ENCODE measurements at regions not wholly inside any gene's neighbourhood (a gene's known extent, or its start where the extent isn't known, plus 50 kb on each side); places are given as distances from the start of the nearest gene placed in this dataset.

DNA sequence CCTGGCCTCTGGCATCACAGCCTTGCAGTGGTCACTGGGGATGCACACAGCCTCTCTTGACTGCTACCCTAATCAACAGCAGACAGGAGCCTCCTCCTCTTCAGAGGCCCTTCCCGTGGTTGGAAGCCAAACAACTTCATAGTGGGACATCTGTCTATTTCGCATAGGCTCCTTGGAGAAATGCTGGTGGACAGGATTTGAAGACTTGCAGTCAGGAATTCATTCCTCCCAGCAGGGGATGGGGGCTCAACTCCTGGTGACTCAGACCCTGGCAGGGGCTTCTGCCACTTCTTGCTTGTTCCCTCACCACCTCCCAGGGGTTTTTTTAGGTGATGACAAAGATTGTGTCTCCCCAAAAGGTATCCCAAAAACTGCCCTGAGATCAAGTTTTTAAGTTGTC lies 191.7 kb upstream of the CAMK1G start:
- TF ChIP-seq ZNF274 (IDR thresholded peaks at IDR 0.05; ENCODE audit: low read depth, low read length), result no peak
- H3K4me3 ChIP-seq (ENCODE audit: low read length), result no peak overlapping the region

DNA sequence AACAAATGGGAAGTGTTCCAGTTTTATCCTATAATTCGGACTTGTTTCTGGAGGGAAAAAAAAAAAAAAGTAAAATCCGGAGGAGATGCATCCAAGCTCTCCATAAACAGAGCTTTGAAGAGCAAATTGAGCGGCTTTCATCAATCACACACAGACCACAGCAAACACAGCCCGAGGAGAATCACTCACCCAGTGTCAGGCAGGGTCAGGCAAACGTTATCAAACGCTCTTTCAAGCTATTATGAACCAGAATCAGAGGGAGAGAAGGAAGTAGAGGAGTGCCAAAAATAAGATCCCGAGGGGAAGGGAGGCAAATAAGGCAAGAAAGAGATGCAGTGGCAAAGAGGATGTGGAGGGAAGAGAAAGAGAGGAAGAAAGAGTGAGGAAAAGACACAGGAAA lies 188.3 kb upstream of the CAMK1G start:
- TF ChIP-seq ZNF274 (IDR thresholded peaks at IDR 0.05; ENCODE audit: low read depth, low read length), result no peak
- H3K4me3 ChIP-seq (ENCODE audit: low read length), result no peak overlapping the region

DNA sequence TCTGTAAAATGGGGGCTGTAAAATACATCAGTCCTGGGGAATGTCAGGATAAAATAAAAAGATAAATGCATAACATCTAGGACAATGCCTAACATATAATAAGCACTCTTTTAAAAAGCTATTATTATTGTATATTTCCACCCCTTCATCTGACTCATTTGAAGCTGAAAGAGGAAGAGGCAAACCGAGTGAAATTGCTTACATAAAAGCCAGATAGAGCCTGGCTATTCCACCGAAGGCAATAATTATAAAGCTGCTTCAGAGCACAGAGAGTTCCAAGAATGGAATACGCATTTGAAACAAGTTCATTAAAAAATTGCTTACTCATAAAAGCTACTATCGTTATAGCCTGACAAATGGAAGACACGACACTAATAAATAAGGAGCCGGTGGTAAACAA lies 186.1 kb upstream of the CAMK1G start:
- no peak for TF ChIP-seq ZNF274 (IDR thresholded peaks at IDR 0.05; ENCODE audit: low read depth, low read length)
- no peak overlapping the region for H3K4me3 ChIP-seq (ENCODE audit: low read length)

DNA sequence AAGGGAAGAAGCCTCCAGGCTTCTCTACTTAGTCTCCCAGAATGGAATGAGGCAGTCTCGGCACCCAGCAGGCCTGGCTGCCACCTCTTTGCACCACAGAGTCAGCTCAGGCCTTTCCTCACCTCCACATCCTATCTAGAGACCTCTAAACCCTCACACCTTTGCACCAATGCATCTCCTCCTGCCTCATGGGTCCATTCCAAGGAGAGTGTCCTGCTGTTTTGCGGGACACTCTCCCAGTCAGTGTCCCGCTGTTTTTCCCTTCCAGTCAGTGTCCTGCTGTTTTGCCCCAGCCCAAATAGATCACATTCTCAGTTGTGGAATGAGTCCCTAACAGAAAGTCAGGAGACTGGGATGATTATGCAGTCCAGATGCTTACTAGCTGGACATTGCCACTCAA lies 185.6 kb upstream of the CAMK1G start:
- TF ChIP-seq ZNF274 (IDR thresholded peaks at IDR 0.05; ENCODE audit: low read depth, low read length), result no peak
- H3K4me3 ChIP-seq (ENCODE audit: low read length), result no peak overlapping the region

DNA sequence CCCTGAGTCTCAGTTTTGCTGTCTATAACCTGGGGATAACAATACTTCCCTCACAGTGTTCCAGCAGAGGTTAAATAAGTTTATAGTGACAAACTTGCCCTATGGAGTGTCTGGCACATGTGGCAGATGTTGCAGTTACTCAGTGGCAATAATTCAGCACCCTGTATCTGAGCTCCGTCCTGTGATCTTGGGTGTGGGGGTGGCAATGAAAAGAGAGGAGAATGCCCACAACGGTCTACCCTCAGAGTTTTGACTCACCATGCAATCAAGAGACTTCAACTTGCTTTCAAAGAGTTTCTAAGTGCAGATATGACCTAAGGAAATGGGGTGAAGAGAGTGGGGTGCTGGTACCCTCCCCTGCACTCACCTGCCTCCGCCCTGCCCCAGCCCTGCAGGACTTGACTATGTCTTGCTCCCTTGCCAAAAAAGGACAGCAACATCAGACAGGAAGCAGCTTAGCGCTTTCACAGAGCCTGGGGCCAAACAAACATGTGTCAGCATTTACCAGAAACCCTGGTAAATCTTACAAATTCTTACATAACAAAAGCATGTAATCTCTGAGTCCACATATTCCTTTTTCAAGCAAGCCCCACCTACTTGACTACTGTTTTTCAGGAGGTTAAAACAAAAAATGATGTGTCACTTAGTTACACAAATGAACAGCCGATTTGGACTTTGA lies 185.1 kb upstream of the CAMK1G start:
- TF ChIP-seq ZNF274 (IDR thresholded peaks at IDR 0.05; ENCODE audit: low read depth, low read length), result no peak
- no peak overlapping the region for H3K4me3 ChIP-seq (ENCODE audit: low read length)

DNA sequence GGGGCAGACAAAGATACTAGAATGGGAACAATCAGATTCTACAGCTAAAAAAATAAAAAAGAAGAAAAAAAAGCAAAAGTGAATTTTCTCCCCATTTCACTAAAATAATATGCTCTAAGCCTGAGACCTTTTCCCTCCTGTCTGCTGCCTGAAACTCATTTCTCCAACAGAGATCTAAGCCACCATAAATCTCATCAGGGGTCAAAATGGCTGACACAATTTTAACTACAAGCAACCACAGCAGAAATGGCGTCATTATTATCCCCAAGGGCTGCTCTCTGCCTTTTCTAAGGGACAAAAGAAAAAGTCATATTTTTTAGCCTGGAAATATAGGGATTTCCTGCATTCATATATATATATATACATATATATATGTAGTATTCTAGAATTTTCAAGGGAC lies 183.7 kb upstream of the CAMK1G start:
- TF ChIP-seq ZNF274 (IDR thresholded peaks at IDR 0.05; ENCODE audit: low read depth, low read length), result no peak
- H3K4me3 ChIP-seq (ENCODE audit: low read length), result no peak overlapping the region

DNA sequence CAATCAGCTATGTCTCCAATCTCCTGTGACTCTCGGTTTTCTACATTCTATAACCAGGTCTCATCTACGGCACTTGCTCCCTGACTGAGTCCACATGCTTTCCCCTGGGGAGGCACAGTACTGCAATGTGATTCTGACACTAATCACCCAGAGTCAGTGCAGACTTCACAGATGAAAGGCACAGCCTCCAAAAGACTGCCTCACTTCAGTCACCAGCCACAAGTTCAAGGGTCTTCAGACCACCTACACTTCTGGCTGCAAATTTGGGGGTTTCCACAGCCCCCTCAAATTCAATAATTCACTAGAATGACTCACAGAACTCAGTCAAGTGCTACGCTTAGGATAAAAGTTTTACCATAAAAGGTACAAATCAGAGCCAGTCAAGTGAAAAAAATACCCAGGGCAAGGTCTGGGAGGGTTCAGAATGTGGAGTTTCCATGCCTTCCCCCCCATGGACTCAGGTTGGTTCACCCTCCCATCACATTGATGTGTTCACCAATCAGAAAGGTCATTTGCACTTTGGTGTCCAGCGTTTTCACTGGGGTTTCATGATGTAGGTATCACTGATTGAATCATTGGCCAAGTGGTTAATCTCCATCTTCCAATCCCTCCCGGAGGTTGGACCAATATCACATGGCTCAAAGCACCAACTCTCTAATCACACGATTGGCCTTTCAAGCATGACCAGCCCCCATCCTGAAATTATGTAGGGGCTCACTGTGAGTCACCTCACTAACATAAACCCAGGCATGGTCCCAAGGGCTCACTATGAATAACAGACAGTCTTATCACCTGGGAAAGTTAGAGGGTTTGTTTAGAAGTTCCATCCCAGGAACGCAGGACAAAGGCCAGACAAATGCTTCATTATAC lies 182.9 kb upstream of the CAMK1G start:
- H3K4me3 ChIP-seq (ENCODE audit: low read length), result no peak overlapping the region
- TF ChIP-seq ZNF274 (IDR thresholded peaks at IDR 0.05; ENCODE audit: low read depth, low read length), result no peak

DNA sequence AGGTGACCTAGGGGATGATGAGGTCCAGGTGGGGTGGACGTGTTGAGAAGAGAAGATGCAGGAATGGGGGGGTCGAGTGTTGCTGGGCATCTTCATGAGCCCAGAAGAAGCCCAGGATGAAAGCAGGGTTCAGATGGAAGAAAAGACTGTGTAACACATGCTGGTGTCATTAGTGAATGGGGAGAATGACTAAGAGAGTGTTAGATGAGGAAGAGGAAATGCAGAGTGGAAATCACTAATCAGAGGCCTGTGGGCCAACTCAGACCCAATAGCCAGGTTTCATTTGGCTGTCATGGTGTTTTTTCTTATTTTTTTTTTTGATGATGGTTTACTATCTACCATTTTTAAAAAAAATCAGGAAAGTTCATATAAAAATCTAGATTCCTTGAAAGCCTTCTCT lies 180.8 kb upstream of the CAMK1G start:
- TF ChIP-seq ZNF274 (IDR thresholded peaks at IDR 0.05; ENCODE audit: low read depth, low read length), result no peak

DNA sequence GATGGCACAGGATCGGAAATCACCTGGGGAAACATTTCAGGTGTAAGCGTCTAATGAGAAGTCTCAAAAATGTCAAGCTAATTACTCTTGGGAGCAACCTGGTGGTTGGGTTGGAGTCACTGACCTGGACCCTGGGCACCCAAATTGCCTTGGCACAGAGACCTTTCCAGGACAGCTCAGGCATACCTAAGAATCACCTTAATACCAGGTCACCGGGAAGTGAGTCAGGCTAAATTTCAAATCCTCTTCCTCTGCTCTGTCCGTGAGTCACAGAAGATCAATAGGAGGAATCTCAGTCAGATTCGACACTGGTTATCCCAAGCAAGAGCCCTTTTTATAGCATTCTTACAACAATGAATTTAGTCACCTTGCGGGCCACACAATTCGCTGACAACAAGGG lies 179.6 kb upstream of the CAMK1G start:
- no peak overlapping the region for H3K4me3 ChIP-seq (ENCODE audit: low read length)
- no peak for TF ChIP-seq ZNF274 (IDR thresholded peaks at IDR 0.05; ENCODE audit: low read depth, low read length)

More for the DNA sequence above, 180.8 kb upstream of the CAMK1G start:
- H3K4me3 ChIP-seq (ENCODE audit: low read length), result no peak overlapping the region

DNA sequence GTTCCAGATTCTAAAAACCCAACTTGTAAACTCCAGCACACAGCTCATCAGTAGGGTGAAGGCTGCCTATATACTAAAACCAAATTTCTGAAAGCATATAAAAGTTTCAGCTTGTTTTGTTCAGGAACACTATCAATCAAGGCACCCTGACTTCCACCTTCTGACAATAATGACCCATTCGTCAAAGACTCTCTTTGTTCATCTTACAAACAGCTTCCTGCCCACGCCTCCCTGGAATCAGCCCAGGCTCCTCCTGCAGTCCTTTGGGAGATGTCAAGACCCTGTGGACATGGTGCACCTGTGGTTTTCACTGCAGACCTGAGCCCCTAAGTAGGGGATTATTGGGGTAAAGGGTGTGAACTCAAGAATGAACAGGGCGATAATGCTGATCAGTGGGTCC lies 178.9 kb upstream of the CAMK1G start:
- TF ChIP-seq ZNF274 (IDR thresholded peaks at IDR 0.05; ENCODE audit: low read depth, low read length), result no peak
- H3K4me3 ChIP-seq (ENCODE audit: low read length), result no peak overlapping the region

DNA sequence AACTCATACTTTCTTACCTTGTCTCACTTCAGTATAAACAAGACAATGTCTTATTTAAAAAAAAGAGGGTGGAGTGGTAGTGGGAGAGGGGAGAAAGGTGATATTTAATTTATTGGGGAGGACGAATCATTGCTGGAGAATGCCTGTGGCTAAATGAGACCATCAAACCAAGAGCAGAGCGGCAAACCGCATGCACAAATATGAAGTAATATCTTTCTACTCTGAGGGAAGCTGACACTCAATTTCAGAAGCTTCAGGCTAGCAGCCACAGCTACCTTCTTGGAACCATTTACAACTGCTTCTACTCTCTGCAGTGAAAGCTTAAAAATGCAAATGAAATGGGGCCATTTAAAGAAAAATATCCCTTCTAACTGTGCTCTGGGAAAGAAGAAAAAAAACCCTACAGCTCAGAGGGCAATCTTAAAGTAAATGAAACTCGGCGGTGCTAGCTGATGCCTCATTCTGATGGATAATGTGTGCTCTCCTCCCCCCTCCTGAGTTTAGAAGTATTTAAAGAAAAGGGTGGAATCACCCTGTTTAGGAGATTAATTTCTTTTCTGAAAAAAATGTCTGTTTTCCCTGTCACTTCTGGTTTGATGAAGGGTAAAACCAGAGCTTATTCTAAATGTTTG lies 178.2 kb upstream of the CAMK1G start:
- H3K4me3 ChIP-seq (ENCODE audit: low read length), result no peak overlapping the region

DNA sequence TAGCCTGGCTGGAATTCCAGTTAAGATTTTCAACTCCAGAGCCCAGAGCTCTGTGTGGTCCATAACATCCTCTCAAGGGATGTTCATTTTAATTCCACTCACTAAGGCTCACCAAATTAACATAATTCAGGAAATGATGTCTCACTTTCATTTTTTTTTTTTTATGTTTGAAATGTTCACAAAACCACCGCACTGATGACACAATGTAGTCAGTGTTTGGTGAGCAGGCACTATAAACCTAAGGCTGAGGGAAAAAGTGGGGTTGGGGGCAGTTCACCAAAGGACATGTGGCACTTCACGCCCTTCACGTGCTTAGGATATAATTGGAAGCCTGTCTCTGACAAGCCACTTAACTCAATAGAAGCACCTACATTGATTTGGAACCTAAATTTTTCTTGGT lies 177.3 kb upstream of the CAMK1G start:
- TF ChIP-seq ZNF274 (IDR thresholded peaks at IDR 0.05; ENCODE audit: low read depth, low read length), result no peak
- no peak overlapping the region for H3K4me3 ChIP-seq (ENCODE audit: low read length)

More for the DNA sequence above, 178.2 kb upstream of the CAMK1G start:
- TF ChIP-seq ZNF274 (IDR thresholded peaks at IDR 0.05; ENCODE audit: low read depth, low read length), result no peak

DNA sequence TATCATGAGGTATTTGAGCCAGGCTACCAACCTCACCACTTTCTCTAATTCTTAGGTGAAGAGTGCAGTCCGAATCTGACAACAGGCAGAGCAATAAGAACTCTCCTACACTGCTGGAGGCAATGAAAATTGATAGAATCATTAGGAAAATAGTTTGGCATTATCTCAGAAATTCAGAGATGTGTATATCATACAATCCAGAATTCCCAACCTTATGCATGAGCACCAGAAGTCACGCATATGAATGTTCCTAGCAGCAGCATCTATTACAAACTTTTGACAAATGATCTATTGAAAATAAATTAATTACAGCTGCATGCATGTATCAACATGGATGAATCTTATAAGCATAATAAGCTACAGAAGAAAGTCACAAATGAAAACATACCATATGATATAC lies 176.9 kb upstream of the CAMK1G start:
- no peak for TF ChIP-seq ZNF274 (IDR thresholded peaks at IDR 0.05; ENCODE audit: low read depth, low read length)
- H3K4me3 ChIP-seq (ENCODE audit: low read length), result no peak overlapping the region

DNA sequence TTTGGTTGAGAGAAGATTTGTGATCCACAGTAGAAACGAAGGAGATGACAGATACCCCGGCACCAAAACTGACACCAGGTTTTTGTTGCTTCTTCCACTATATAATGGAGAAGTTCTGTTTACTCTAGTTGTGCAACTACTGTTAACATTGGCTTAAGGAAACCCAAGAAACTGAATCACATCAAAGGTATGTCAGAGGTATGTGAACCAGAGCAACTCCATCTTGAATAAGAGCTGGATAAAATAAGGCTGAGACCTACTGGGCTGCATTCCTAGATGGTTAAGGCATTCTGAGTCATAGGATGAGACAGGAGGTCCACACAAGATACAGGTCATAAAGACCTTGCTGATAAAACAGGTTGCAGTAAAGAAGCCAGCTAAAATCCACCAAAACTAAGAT lies 173.7 kb upstream of the CAMK1G start:
- no peak for TF ChIP-seq ZNF274 (IDR thresholded peaks at IDR 0.05; ENCODE audit: low read depth, low read length)
- no peak overlapping the region for H3K4me3 ChIP-seq (ENCODE audit: low read length)

DNA sequence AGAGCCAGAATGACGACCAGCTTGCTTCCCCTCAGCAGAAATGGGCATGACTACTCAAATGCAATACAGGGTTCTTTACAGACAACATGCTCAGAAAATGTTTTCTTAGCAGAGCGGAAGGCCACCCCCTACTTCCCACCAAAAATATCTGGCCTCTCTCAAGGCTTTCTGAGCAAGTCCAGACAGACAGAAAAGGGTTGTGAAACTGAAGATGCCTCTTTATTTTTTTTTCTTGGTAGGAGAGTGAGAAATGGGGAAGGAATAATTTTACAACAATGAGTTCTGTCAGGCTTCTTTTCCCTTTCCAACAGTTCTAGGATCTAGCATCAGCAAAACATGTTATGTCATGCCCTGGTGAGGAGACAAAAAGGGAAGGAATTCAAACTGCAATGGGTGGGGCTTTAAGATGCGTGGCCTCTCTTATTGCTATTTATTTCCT lies 172.0 kb upstream of the CAMK1G start:
- H3K4me3 ChIP-seq (ENCODE audit: low read length), result no peak overlapping the region
- TF ChIP-seq ZNF274 (IDR thresholded peaks at IDR 0.05; ENCODE audit: low read depth, low read length), result no peak
